Left ventricle myocardium inferior (tissue), 1 donor: ENCODE measurements at regions not wholly inside any gene's neighbourhood (a gene's known extent, or its start where the extent isn't known, plus 50 kb on each side); places are given as distances from the start of the nearest gene placed in this dataset.

ENCODE experiments used
- DNase-seq: peaks from one replicate; pipeline ENCODE4 v3.0.0-alpha.2; 2020
- H3K27ac ChIP-seq: fragments of 200-600 bp; replicated peaks from 2 replicates; pipeline ENCODE4 v1.8.0; 2021
- H3K27me3 ChIP-seq: fragments of 200-600 bp; 2 replicates; pipeline ENCODE4 v1.8.0; 2021; ENCODE audit warnings: low read depth
- H3K36me3 ChIP-seq: fragments of 200-600 bp; 2 replicates; pipeline ENCODE4 v1.8.0; 2021
- H3K4me1 ChIP-seq: fragments of 200-600 bp; 2 replicates; pipeline ENCODE4 v1.8.0; 2021
- H3K4me3 ChIP-seq: fragments of 200-600 bp; 2 replicates; pipeline ENCODE4 v1.8.0; 2021; ENCODE audit warnings: mild to moderate bottlenecking, moderate library complexity
- H3K9me3 ChIP-seq: fragments of 200-600 bp; replicated peaks from 2 replicates; pipeline ENCODE4 v1.8.0; 2021
- CTCF ChIP-seq: fragments of 200-600 bp; IDR thresholded peaks from 2 replicates; pipeline ENCODE4 v1.8.0; 2021; ENCODE audit warnings: antibody characterized with exemption, mild to moderate bottlenecking, borderline replicate concordance
- intact Hi-C: fragments of 100-400 bp; cut with micrococcal nuclease; formaldehyde crosslinking; loops from one replicate; pipeline ENCODE4 v1.11.0; 2022
- donor health status: DM: no; HTN: yes; CAD: no; lungs with severe emphysema.

GRCh38 chr21:41589620-41590175 is 81.7 kb upstream of the TMPRSS2 start:
- TF ChIP-seq CTCF: no peak
- Histone ChIP-seq H3K9me3 (peaks cover 20% of the 10 kb centered on the region), H3K27ac (no peak overlapping the region), H3K4me3 (no peak overlapping the region), H3K36me3 (no peaks in the 10 kb centered on the region), H3K27me3 (peaks cover 39% of the 10 kb centered on the region), H3K4me1 (no peaks in the 10 kb centered on the region)
- no peak for DNase-seq
- intact Hi-C loops: no loop called here

GRCh38 chr21:41589131-41589530 is 81.2 kb upstream of the TMPRSS2 start:
- DNase-seq: no peak
- H3K27me3 ChIP-seq: peaks cover 33% of the 10 kb centered on the region
- no peak overlapping the region for H3K27ac ChIP-seq
- H3K36me3 ChIP-seq: no peaks in the 10 kb centered on the region
- TF ChIP-seq CTCF: no peak
- H3K4me3 ChIP-seq: no peak overlapping the region
- intact Hi-C loops: no loop called here
- no peaks in the 10 kb centered on the region for H3K4me1 ChIP-seq
- peaks cover 20% of the 10 kb centered on the region for H3K9me3 ChIP-seq

- no peak for DNase-seq
- intact Hi-C loops: no loop called here
- H3K36me3 ChIP-seq: no peaks in the 10 kb centered on the region
- H3K4me3 ChIP-seq: no peak overlapping the region
- TF ChIP-seq CTCF: no peak
- no peaks in the 10 kb centered on the region for H3K4me1 ChIP-seq
- peaks cover 20% of the 10 kb centered on the region for H3K9me3 ChIP-seq
- peaks cover 19% of the 10 kb centered on the region for H3K27me3 ChIP-seq
- no peak overlapping the region for H3K27ac ChIP-seq
Measured at GRCh38 chr21:41585199-41585994, 77.4 kb upstream of the TMPRSS2 start.

GRCh38 chr21:41584603-41585176 is 76.7 kb upstream of the TMPRSS2 start:
- Histone ChIP-seq H3K9me3 (peaks cover 21% of the 10 kb centered on the region), H3K27me3 (peaks cover 19% of the 10 kb centered on the region), H3K4me3 (no peak overlapping the region), H3K36me3 (no peaks in the 10 kb centered on the region), H3K27ac (no peak overlapping the region), H3K4me1 (no peaks in the 10 kb centered on the region)
- DNase-seq: no peak
- TF ChIP-seq CTCF: no peak
- intact Hi-C loops: no loop called here

GRCh38 chr21:41583274-41583790 is 75.4 kb upstream of the TMPRSS2 start:
- no peak overlapping the region for H3K4me3 ChIP-seq
- intact Hi-C loops: no loop called here
- peaks cover 31% of the 10 kb centered on the region for H3K9me3 ChIP-seq
- no peaks in the 10 kb centered on the region for H3K36me3 ChIP-seq
- H3K27ac ChIP-seq: no peak overlapping the region
- H3K27me3 ChIP-seq: peaks cover 19% of the 10 kb centered on the region
- no peaks in the 10 kb centered on the region for H3K4me1 ChIP-seq
- TF ChIP-seq CTCF: no peak
- no peak for DNase-seq
